ENCODE measurements at regions not wholly inside any gene's neighbourhood (a gene's known extent, or its start where the extent isn't known, plus 50 kb on each side); places are given as distances from the start of the nearest gene placed in this dataset.

DNA sequence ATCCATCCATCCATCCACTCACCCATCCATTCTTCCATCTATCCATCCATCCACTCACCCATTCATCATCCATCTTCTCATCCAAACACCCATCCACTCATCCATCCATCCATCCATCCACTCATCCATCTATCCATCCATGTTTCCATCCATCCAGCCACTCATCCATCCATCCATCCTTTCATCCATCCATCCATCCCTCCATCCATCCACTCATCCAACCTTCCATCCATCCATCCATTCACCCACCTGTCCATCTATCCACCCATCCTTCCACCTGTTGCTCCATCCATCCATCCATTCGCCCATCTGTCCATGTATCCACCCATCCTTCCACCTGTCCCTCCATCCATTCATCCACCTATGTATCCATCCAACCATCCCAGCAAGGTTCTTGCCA lies 378.4 kb upstream of the PFKP start:
- DNase-seq: no peak

DNA sequence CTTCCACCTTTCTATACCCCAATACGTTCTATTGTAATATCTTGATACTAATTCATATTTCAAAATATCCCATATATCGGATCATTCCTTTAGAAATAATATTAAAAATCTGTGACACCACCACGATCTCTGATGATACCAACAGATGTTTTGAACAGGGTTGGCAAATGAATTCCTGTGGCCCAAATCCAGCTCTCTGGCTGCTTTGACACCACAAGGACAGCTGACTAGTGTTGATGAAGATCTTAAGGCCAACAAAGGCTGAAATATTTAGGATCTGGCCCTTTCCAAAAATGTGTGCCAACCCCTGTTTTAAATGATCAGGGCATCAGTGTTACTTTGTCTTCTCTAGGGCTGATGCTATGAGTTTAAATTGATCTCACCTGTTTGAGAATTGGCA lies 380.7 kb upstream of the PFKP start:
- no peak for DNase-seq

DNA sequence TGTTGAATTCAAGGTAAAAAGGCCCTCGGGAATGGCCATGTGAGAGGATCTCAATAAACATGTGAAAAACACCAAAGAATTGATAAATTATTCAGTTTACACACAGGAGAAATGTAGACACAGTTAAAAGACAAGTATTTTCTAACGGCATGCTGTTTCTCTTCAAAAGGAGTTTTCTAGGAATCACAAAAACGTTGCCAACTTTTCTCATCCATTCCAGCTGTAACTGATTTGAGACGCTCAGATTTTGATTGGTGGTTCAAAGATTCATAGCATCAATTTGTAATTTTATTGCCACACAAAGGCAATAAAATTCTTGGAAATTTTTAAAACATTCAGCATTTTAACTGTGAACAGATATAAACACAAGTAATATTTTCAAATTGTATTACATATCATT lies 384.9 kb upstream of the PFKP start:
- no peak for DNase-seq

DNA sequence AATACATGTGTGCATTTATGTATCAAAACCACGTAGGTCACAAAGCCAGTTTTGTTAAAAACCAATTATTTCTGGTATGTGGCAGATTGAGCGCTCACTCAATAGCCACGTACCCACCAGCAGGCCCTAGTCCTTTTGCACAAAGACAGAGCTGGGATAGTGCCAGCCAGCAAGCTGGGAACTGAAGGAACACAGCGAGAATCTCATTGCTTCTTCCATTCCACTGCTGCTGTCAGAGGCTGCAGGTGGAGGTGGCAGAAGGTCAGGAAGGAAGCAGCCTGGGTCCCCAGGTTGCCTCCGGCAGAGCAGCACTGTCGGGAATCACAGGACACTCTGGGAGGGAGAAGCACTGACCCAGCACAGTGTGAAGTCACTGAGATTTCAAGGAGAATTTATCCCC lies 385.5 kb upstream of the PFKP start:
- no peak for DNase-seq

DNA sequence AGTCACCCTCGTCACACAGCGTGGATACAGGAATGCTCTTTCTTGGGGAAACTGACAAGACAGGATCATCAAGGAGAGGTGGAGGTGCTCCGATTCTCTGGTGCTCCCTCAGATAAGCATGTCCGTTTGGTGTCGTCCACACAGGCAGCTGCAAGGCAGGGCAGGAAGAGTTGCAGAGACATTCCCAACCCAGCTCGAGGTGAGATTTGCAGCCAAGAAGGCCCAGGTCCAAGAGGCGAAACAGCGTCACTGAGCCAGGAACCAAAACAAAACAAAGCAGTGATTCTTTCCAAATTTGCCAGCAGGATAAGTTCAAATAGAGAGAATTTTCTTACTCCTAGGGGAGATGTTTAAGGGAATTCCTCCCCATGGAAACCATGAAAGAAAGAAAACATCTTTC lies 386.5 kb upstream of the PFKP start:
- no peak for DNase-seq

DNA sequence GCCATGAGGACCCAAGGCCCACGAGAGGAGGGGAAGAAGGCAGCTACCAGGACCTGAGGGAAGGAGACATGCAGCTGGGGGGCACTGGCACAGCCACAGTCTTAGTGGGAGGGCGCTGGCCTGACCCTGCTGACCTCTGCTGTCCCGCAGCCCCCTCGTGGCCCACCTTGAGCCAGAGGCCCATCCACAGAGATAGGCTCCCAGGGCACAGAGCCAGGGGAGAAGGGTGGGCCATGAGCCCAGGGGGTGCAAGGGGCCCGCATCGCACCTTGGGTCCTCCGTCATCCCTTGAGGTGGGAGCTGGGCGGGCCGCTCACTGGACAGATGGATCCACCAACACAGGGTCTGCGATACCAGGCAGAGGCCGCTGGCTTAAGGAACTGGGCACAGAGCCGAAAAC lies 387.7 kb upstream of the PFKP start:
- no peak for DNase-seq

DNA sequence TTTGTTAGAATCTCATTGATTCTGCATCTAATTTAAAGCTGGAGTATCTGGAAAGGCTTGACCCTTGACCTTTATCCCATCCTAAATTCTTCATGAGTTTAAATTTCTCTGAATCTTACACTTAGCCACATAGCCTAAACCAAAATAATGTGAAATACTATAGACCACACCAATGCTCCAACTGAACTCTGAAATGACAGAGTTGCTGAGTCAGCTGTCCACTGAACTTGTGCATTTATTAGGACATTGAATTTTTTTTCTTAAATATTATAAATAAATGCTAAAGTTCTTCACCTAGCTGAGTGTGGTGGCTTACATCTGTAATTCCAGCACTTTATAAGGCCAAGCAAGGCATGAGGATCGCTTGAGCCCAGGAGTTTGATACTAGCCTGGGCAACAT lies 390.9 kb upstream of the PFKP start:
- no peak for DNase-seq

DNA sequence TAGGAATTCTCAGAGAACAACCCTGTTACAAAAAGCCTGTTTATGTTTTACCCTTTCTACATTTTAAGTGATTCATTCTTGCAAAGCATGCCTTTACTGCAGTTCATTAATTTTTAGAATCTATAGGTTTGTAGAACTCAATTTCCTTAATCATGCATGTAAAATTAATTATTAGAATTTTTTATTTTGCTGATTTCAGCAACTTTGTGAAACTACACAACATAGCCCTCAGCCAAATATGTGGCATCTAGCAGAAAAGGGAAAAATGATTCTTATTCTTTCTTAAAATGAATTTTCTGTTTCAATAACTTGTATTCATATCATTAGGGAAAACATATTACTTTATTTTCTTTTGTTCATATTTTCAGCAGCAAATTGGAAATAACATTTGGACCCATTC lies 392.9 kb upstream of the PFKP start:
- no peak for DNase-seq

DNA sequence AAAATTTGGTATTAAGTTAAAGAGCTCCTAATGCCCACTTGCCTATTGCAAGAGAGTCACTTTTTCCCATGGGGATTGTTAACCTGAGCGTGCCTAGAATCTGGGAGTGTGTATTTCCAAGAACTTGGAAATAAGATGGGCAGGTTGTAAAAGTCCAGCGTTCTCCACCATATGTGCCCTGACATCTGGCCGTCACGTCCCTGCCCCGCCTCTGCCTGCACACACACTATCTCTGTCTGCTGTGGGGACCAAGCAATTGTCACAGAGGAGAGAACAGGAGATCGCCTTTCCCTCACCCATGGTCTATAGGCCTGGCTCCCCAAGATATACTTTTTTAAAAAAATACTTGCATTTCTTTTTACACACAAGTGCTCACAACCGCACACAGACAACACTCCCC lies 396.5 kb upstream of the PFKP start:
- DNase-seq: no peak

DNA sequence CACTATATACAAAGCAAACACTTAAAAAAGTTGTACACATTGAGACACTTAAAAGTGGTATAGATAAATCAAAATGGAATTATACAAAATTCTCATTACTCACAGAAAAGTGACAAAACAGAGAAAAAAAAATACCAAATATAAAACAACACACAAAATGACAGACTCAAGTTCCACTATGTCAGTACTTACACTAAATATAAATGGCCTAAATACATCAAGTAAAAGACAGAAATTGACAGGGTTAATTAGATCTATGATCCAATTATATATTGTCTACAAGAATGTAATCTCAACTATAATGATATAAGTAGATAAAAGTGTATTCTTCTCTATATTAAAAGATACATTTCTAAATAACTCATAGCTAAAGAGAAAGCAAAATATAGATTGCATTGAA lies 401.6 kb upstream of the PFKP start:
- no peak for DNase-seq

DNA sequence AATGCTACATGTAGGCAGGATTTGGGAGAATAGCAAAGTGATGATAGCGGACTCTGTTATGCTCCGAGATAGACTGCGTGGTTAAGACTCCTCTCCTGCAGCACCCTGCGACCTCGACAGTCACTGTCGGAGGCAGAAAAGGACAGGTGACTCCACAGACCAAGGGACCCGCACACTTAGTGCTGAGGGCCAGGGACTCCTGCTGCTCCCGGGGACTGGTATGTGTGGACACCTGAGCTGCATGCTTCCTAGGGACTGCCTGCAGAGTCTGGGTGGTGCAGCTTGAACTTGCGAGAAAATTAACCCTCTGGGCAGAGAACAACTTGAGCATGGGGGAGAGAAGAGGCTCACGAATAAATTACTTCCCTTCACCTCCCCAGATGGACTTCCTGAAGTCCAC lies 407.1 kb upstream of the PFKP start:
- DNase-seq: no peak

DNA sequence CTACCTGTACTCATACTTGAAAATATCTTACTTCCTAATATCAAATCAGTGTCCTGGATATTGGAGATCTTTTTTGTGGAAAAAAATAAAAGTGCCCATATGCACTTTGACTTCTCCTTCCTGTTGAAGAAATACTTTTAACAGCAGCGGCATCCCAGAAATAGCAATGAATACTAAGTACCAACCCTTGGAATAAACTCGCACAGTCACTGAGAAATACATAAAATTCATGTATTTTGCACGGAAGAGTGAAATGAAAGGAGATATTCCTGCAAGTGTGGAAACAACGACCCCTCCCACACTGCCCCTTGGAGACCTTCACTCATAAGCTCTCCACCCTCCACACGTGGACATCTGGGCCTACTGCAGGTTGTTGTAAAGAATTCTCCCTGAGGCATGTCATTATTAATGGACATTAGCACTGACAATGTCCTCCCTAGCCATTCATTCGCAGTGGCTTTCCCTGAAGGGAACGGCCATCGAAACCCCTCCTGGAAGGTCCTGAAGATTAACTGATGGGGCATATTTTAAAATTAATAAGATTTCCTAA lies 407.6 kb upstream of the PFKP start:
- DNase-seq: no peak

DNA sequence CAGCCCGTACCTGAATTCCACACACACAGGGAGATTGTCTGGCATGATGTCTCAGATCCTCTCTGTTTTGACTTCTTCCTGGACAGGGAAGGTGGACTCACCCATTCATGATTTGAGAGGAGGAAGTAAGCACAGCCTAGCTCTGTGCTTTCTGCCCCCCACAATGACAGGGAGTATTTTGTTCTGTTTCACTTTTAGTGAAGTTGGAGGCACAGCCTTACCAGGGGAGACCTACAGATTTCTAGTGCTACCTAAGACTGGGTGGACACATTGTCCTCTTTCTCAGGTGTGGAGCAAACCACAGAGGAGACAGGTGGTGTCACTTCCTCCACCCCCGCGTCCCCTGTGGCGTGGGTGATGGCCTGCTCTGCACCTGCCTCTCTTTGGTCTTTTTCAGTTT lies 408.6 kb upstream of the PFKP start:
- no peak for DNase-seq

DNA sequence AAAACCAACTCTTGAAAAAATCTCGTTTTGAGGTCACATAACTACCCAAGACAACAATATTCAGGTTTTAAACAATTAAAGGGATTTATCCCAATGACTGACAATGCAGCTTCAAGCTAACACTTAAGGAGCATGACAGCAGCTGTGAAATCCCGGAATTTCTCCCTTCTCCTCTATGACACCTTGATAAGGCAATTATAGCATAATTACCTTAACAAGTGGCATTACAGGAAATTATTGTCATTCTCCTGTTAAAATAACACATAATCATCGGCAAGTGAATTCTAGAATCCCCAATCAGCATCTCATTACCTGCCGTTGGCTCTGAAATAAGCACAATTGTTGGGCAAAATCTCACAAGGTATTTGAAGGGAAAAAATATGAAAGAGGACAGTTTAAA lies 417.0 kb upstream of the PFKP start:
- DNase-seq: no peak

DNA sequence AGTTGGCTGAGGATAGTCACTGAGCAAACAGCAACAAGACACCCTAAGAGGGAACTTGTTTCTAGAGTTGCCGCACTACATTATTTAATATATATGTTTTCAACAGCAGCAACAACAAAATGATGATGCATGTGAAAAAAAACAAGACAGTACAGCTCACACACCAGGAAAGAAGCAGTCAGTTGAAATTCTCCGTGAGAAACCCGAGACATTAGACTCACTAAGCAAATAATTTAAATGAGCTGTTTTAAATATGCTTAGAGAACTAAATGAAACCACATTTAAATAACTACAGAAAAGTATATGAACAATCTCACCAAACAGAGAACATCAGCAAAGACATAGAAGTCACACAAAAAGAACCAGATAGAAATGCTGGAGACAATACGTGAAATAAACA lies 426.3 kb upstream of the PFKP start:
- DNase-seq: no peak

DNA sequence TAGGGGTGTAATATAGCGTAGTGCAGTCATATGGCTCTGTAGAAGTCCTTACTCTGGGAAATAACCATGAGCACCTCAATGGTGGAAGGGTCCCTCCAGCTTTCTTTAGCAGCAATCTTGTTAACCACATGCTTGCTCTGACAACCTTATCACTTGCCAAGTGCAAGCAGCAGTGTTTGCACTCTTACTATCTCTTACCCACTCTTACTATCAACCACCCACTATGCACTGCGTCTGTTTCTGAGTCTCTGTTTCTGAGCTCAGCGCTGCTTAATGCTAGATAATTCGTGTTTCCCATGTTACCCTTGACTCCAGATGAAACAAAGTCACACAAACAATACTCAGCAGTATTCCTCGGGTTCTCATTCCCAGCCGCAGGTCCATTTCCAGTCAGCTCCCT lies 433.7 kb upstream of the PFKP start:
- DNase-seq: no peak

DNA sequence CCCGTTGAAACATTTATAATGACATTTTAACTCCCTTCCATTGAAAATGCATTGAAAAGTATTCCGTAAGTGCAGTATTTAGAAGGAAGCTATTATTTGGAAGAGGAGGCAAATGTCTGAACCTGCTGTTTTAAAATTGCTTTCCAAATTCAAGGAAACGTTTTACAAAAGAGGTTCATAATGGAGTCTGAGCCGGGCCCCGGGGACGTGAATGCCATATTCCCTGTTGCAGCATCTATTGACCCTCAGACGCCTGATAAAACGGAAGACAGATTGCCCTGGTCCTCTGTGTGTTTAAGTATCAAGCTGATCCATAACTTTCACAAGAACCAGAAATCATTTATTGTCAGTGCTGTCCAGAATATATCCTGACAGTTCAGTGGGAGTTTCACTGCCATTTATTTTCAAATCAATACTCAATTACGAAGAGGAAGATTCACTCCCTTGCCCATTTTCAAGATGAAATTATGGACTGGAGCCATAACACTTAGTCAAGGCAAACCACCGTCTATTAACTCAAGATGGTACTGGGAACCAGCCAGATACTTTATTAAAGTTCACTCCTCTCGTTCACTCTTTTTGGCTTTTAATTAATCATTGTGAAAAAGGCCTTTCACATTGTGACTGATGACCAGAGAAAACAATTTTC lies 435.7 kb upstream of the PFKP start:
- no peak for DNase-seq

DNA sequence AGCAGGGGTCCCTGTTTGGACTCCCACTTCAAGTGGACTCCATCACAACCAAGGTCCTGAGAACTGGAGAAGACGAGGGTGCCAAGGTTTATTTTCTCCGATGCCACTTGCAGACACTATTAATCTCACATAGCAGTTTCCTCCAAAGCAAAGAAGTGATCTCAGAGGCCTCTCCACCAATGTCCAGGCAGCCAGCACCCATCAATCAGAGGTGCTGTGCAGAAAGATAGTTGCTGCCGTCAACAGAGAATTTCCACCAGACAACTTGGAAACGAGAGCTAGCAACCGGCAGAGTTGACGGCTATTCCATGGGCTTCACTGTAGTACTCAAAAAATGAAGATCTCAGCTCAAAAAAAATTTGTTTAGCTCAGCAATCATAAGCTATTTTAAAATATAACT lies 438.6 kb upstream of the PFKP start:
- no peak for DNase-seq

DNA sequence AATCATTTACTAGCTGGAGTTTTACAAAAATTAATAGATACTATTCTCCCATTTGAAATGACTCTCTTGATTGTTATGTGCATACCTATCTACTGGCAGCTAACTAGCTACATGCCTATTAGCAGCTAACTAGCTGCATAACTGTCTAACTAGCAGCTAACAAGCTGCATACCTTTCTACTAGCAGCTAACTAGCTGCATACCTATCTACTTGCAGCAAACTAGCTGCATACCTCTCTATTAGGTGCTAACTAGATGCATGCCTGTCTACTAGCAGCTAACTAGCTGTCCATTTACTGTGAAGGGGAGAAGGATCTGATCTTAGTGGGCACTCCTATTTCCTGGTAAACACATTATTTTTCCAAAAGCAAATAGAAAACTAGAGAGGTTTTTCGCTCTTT lies 439.4 kb upstream of the PFKP start:
- DNase-seq: no peak

DNA sequence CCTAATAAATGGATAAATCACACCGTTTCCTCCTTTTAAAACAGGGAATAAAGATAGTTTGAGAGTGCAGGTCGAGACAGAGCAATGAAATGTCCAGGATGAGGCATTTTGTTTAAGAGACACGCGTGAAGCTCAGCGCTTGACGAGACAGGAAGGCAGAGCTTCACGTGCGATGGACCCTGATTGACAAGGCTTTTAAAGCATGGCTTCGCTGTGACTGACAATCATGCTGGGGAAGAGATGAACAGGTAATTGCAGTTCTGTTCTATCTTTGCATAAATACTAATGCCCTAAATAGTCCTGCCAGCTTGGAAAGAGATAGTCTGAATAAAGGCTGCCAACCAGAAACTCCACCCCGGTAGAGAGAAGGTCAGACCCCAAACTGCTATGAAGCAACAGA lies 442.3 kb upstream of the PFKP start:
- no peak for DNase-seq

DNA sequence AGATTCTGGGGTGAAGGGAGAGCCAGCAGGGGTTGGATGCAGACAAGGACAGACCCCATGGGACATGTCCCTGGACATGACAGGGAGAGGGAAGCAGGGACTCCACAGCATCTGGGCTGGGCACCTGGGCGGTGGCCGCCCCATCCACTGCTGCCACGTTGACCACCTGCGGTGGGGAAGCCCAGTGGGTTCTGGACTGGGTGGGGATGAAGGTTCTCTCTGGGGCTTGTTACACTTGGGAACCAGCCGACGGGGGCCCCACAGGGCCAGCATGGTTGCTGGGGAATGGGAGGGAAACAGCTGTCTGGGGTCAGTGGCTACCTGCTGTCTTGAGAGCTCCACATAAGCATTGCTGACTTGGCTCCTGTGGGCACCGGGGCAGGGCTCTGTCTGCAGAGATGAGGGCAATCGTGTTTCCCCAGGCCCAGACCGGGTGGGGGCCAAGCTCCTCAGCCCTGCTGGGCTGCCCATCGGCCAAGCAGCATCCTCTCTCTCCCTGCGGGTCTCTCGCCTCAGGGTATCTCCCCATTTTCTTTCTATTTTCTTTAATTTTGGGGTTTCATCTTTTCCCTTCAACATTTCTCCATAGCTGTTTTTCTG lies 443.6 kb upstream of the PFKP start:
- DNase-seq: no peak

DNA sequence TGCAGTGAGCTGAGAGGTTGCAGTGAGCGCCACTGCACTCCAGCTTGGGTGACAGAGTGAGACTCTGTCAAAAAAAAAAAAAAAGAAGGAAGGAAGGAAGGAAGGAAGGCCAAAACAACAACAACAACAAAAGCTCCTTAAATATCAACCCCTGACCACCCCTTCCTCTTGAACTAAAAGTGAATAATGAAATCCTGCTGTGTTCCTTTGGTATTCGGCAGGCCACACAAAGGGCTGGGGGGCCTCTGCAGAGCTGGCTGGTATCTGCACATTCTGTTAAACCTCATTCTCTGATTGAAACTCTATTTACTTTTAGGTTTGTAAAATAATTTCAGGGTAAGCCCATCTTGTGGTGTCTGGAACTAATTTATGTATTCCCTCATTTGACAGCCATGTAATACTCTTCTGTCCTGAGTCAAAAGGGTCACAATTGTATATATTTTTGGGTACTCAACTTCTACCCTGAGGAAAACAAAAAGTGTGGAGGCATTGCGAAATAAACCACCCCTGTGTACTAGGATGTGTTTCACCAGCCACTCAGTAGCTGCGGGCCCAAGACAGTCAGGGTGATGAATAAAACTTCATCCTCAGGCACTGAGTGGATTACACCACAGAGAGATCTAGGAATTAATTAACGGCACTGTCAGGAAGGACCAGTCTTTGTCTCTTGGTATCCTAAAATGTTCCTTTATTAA lies 446.4 kb upstream of the PFKP start:
- no peak for DNase-seq

DNA sequence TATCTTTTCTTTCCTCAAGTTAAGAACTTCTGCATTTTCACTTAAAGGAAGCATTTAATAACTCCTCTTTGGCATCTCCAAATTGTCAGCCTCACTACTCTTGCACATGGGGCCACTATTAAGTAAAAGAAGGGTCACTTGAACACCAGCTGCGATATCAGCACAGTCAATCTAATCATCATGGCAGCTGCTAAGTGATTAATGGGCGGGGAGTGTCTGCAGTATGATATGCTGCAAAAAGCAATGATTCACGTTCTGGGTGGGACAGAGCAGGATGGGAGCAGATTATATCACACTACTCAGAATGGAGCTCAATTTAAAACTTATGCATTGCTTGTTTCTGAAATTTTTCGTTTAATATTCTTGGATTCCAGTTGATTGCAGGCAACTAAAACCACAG lies 447.4 kb upstream of the PFKP start:
- no peak for DNase-seq

DNA sequence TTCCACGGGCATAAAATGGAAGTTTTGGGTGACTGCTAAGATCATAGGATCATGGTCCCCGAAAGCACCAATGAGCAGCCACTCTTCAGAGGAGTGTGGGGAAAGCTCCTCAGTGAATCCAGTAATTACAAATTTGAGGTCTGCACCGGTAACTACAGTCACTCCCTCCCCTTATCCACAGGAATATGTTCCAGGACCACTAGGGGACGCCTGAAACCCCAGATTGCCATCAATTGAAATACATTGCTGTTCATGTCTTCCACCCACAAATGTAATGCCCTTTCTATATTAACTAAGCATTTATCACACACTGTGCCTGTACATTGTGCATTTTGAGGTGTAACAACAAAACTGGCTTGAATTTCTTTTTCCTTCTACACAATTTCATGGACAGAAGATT lies 447.9 kb upstream of the PFKP start:
- DNase-seq: no peak

DNA sequence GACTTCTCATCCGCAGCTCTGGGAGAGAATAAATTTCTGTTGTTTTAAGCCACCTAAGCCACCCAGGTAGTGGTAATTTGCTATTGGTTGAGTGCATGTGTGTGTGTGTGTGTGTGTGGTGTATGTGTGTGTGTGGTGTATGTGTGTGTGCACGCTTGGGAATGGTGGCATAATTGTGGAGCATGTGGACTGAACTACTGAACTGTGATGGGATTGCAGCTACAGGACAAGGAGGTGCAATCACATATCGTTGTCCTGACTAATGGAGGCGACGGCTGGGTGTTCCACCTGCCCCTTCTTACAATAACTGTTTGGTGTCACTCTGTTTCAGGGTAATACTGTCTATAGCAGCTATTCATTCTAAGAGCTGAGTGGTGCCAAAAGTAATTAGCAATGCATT lies 448.7 kb upstream of the PFKP start:
- DNase-seq: no peak

Data from CD4-positive, alpha-beta T cell treated with Interleukin-10 for 1 hour (primary cell).